GM18870 (cell line): ENCODE measurements at regions not wholly inside any gene's neighbourhood (a gene's known extent, or its start where the extent isn't known, plus 50 kb on each side); places are given as distances from the start of the nearest gene placed in this dataset.
"Not testable (repeated sequence)": the region's sequence is repeated elsewhere in the genome, so short reads cannot be mapped to it uniquely, and the experiment has no call there.

ENCODE experiments used
- ATAC-seq: cut with Tn5 transposase; IDR thresholded peaks from one replicate; pipeline ENCODE4 v1.9.1; 2021; ENCODE audit warnings: moderate library complexity; ENCODE audit not compliant: unreplicated experiment

DNA sequence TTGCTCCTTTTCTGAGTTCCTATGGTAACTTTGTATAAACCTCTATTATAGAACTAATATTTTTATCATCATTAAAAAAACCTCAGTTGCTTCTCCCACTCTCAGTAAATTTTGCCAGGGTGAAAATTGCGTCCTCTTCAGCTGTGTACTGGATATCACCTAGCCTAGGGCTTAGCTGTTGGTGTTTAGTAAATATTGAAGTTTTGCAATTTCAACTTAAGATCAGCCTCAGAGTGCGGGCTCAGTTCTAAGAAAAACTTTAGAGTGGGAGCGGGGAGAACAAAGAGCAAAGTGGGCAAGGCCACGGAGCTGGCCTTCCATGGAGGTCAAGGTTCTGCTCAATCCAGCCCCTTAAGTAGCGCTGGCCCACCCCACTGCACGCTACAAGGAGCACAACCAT lies 488.3 kb upstream of the SPRED2 start:
- no peak for ATAC-seq

DNA sequence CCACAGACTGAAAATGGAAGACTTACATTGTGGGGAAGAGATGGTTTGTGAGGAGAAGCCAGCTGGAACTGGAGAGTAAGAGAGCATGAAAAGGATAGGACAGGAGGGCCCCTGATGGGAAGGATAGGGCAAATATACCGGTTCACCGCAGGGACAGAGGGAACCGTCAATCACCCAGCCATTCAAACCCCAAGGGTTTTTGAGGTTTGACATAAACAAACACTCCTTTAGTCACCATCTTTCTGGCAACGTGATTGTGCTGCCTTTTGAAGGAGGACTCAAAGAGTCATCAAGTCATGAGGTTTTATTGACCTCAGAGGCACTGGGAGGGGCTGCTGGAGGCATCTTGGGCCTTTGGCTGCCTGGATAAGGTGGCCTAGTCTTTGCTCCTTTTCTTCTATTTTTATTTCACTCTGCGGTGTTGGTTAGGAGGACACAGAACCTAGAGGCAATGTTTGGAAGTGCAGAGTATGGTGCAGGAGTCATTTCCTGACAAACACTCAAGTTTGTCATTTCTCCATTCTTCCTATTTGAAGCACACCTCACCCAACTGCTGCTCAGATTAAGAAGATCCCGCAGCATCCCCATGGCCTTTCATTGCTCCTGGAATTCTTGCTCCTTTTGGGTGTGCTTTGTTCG lies 487.3 kb upstream of the SPRED2 start:
- no peak for ATAC-seq

DNA sequence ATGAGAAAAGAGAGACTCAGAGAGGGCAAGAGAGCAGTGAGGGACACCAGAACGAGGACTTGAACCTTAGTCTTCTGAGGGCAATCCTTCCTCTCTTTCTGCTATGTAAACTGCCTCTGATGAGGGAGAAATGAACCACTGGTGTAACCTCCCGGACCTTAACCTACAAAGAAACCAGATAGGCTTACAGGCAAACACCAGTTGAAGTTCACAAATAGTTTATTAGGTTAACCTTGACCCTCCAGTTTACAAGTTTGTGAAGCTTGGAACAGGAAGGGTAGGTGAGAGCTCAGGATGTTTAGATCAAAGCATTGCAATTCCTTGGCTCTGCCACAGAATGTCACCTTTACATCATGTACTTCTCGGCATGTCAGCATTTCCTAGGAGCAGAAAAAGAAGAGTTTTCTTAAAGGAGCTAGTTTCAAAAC lies 486.4 kb upstream of the SPRED2 start:
- no peak for ATAC-seq

DNA sequence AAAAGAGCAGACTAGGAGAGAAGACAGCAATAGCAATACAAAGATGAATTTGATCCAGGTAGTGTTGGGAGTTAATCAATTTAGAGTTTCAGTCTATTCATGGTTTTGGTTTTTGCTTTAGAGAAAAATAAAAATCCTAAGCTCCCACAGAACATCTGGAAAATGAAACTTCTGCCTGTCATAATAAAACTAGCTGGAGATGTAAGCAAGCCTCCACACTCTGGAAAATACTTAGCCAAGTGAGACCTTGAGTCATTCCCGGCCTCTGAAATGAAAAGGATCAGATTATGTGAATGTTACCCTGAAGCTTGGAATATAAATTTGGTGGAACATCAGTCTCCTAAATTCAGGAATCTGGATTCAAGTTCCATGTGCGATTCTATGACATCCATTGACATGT lies 485.6 kb upstream of the SPRED2 start:
- no peak for ATAC-seq

DNA sequence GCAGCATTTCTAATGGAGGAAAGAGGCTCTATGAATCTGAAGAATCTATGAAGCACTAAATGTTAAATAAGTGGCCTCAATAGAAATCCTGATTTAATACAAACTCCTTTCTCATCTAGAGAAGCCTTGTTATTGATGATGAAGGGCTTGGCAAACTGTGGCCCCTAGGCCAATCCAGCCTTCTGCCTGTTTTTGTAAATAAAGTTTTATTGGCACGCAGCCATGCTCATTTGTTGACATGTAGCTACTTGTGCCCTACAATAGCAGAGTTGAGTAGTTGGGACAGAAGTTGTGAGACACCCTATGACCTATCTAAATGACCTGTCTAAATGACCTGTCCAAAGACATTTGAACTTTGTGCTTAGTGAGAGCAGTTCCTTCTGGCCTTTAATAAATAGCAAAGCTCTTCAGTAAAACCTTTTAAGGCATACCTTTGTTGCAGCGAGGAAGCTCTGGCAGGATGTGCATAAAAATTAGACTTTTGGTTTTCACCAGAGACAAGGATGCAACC lies 484.4 kb upstream of the SPRED2 start:
- no peak for ATAC-seq

DNA sequence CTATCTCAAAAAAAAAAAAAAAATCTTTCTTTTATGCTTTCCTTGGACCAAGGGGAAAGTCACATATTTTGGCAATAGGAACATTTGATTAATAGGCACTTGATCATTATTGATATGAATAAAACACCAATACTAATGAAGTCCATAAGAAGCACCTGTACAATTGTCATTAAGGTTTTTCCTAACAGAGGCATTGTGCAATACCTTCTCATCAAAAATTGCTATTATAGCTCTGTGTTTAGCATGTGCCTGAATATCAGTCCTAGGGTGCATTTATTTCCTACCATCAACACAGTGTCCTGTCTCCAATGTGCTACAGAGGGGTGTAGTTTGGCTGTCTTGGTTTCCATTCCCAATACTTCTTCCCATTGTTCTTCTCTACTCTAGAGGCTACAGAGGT lies 483.8 kb upstream of the SPRED2 start:
- ATAC-seq = no peak

DNA sequence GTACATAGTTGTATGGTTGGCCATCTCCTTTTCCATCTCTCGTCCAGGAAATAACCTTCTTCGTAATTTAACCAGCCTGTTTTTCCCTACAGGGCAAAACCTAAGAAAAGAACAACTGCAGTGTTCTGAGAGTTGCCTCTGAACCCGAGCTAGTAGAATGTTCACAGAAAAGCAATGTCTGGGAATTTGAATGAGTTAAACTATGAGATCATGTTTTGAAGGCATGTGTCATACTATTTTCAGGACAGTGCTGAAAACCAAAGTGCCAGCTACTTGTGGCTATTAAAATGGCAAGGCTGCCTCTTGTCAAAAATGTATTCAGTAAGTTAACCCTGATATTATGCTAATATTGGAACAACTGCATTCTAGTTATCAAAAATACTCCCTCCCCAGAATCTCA lies 482.9 kb upstream of the SPRED2 start:
- ATAC-seq = no peak

DNA sequence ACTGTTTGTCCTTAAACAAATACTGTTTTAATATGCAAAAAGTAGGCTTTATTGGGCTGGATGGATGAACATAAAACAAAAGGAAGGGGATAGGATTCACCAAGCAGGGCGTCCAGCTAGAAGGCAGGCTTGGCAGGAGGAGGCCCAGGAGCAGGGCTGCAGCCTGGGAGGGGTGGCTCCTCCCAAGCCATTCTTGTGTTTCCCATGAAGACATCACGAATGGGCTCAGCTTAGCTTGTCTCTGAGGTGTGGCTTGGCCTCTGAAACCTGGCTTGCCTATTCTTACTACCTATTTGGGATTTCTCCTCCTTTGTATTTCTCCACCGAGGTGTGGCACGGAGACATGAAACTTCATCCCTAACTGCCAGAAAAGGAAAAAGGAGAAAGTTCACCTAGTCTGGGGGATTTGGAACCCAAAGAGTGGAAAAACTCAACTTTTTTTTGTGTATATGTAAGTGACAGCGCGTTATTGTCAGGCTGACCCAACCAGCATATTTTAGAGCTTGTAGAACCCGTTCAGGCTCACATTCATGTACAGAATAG lies 481.9 kb upstream of the SPRED2 start:
- ATAC-seq = no peak

DNA sequence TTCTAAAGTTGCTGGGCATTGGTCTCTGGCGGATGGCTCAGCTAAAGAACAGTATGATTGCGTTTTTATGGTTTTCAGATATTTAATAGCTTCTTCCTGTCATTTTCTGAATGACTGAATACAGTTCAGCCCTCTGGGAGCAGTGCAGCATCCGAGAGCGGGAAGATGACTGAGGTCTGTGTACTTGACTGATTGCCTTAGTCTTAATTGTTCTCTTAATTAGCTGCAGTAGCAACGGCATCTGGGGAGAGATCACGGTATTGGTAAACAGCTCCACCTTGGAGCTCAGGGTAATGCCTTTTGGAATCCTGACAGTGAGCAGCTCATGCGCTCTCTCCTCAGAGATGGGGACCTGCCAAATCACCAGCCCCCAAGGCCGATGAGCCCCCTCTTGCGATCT lies 481.4 kb upstream of the SPRED2 start:
- no peak for ATAC-seq

DNA sequence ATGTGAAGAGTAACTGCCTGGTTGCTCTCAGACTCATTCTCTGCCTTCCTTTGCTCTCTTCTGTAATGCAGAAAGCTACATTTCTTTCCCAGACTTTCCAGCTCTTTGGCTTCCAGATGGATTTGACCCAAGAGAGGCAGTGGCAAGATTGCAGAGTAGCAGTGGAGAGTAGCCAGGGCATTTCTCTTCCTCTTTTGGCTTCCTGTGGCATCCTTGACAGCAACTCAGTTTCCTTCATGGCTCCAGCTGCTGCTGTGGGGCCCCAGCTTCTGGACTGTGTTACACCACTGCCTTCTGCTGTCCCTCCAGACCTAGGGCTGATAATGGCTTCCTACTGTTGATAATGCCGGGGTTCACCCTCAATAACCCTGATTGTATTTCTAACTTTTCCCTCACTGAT lies 469.4 kb upstream of the SPRED2 start:
- no peak for ATAC-seq

DNA sequence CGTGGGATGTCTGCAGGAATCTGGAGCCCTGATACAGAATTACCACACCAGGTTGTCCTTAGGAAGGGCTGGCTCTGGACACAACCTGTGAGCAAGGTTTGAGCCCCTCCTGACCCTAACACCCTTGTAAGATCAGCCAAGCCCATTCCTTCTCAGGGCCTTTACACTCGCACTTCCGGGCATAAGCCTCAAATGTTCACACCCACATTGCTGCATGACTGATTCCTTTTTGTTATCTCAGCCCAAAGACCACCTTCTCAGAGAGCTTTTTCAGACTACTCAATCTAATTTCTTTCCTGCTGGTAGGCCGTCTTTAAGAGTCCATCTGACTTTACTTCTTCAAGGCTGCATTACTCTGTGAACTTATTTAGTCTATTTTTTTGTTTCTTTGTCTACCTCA lies 464.0 kb upstream of the SPRED2 start:
- ATAC-seq = no peak

DNA sequence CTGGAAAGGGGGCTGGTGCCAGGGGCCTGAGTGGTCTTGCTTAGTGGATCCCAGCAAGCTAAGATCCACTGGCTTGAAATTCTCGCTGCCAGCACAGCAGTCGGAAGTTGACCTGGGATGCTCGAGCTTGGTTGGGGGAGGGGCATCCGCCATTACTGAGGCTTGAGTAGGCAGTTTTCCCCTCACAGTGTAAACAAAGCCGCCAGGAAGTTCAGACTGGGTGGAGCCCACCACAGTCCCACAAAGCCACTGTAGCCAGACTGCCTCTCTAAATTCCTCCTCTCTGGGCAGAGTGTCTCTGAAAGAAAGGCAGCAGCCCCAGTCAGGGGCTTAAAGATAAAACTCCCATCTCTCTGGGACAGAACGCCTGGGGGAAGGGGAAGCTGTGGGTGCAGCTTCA lies 457.7 kb upstream of the SPRED2 start:
- not testable (repeated sequence) for ATAC-seq

DNA sequence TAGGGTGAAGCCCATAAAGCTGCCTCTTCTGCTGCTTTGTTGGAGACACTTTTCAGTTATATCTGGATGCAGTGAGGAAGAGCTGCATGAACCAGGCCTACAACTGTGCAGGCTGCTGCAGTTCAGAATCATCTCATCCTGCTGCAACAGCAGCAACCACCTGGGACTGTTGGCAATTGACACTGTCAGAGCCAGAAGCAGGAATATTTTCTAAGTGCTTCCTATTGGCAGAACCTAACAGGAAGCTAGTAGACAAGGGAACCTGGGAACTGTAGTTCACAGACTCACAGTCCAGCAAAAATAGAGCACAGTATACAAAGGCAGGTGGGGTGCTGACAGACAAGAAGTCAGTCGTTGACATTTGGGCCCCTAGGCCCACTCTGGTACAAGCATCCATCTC lies 452.9 kb upstream of the SPRED2 start:
- no peak for ATAC-seq

DNA sequence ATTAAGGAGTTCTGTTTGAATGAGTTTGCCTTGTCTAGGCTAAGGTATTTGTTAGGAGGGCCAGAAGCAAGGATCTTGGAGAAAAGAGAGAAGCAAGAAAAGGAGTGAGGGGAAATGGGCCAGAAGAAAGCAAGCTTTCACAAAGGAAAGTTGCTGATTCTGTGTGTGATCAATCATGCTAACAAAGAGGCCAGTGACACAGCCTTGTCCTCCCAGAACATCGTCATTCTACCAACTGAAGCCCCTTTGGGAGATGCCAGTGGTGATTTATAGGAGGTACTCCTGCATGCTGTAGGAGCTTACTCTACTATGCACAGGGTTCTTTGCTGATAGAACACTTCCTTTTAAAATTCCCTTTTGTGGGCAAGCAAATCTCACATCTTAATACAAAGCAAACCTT lies 449.2 kb upstream of the SPRED2 start:
- no peak for ATAC-seq

DNA sequence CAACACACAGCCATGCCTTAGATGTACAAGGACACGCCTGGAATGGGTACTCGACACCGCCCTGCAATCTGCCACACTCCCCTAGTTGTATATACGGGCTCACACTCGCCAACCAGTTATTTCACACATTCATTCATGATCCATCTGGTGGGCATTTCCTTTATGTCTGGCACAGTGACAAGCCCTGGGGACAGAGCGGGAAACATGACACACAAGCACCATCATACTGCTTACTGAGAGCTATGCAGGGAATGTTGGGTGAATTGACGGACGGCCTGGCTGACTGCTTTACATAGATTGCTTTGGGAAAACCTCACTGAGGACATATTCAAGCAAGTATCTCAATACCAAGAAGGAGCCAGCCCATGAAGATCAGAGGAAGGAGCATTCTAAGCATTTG lies 448.0 kb upstream of the SPRED2 start:
- no peak for ATAC-seq

DNA sequence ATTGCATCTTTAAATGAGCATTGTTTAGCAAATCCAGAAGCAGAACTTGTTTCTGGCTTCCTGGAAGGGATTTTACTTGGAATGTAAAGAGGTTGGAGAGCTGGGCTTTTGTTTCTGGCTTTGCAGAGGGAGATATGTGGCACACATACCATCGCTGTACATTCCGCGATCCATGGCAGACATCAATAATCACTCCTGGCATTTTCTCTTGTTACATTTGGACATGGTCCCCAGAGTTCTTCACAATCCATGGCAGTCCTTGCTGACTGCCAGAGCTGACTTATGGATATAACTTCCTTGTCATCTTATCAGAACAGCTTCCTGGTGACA lies 445.6 kb upstream of the SPRED2 start:
- no peak for ATAC-seq

DNA sequence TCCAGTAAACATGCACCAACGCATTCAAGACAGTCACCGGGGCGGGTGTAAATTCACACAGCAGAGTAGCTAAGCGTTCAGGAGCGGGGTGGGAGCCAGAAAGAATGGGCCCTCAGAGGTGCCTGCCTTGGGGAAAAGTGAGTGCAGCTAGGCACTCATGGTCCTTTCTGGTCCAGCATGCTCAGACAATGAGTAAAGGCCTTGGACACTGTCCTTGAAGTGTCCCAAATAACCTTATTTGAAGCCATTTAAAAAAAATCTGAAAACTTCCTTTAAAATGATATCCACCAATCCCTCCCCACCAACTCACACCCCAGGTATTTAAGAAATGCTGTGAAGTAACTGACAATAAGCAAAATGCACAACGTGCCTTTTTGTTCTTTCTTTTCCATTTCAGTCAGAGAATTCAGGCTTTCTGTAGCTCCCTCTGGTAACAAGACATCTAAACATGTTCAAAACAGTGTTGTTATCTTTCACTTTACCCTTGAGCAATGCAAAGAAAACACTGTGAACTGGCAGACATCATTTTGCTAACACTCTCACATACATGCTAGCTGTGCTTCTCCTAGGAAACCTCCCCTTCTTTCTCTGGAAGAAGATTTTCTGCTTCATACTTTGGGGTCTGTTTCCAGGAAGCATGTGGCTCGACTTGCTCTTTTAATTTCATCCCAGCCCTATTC lies 445.1 kb upstream of the SPRED2 start:
- no peak for ATAC-seq

DNA sequence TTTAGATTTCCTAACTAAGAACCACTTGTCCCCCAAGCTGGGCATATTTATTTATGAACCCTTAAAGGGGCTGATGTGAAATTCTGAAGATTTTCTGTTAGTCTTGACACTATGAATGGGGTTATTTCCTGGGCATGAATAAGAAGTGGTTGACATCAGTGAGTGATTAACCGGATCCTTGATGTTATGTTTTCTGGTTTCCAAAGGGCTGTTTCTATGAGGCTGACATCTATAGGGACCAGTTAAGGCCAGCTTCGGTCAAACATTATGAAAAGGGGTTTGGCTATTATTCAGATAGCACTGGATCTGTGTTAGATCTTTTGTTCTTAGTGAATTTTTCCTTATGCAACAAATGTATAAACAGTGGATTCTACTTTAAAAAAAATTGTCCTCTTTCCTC lies 443.7 kb upstream of the SPRED2 start:
- ATAC-seq = no peak

DNA sequence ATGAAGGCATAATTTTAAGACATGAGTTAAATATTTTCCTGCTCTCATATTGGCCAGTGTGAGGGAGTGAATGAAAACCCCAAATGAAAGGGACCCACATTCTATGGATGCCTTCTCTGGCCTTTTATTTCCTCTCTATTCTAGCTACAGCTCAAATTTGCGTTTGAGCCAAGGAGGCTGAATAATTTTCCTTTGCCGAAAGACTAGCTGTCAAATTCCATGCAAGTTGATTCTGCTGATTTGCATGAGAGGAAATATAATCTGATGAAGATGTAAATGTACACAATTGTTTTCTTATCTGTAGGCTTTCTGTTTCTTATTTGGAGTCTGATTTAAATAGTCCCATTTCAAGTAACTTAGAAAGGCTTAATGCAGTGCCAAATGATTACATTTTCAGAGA lies 438.4 kb upstream of the SPRED2 start:
- ATAC-seq = no peak

DNA sequence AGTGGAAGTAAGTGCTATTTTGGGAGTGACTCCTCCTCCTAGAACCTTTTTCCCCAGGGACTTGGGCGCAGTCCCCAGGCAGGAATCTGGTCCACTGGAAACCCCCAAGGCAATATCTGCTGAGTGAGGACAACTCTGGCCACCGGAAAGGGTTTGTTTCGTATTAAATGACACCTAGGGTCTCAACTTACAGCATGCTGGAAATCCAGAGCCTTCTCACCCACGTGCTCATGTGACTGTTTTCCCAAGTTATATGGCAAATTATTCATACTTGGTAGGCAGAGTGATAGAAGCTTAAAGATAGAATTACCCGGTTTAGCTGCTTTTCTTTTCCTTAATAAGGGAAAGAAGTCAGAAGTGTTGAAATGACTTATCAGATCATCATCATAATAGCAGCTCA lies 436.9 kb upstream of the SPRED2 start:
- no peak for ATAC-seq

DNA sequence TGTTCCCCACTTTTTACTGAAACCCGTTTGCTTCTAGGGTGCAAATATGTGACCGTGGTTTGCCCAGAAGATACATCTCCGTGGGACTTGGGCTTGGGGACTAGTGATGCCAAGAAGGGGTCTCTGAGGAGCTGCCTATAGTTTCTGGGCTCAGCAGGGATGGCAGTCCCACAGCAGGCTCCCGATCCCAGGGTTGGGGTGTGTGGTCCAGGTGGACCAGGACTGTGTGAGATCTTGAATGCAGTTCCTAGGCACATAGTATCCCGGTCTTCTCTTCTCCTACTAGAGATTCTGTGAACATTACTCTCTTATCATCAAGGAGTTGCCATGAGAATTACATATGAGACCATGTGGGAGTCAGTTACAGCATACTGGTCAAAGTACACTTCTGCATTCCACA lies 435.8 kb upstream of the SPRED2 start:
- no peak for ATAC-seq

DNA sequence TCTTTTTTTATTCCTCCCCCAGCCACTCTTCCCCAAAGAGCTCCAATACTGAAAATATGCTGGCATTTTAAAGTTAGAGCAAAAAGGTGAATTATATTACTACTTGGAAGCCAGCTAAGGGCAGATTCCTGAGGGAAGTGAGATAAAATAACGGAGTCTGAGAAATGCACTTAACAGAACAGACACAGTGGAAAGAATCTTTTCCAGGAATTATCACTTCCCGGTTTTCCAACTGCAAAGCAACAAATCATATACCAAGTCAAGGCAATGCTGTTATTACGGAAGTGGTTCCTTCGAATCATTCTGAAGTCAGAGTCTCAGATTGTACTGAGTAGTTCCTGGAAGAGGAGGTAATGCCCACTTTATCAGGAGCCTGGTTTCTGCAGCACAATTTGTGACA lies 435.0 kb upstream of the SPRED2 start:
- no peak for ATAC-seq

DNA sequence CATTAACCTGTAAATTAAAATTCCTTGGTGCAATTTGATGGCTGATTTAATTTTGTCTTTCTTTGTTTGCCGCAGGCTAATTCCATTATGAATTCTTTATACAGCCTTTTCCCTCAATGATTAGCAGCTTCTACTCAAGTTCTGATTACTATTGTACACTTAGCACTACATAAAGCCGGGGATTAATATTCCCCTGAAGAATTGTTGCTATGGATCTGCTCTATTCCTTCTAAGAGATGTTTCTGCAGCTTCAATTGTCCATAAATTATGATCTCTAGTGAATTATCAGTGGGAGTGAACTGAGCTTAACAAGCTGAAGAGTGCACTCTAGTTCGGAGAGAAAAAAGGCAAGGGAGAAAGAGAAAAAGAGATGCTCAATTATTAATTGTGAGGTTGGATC lies 433.7 kb upstream of the SPRED2 start:
- no peak for ATAC-seq
